H1 (cell line): ENCODE measurements at regions not wholly inside any gene's neighbourhood (a gene's known extent, or its start where the extent isn't known, plus 50 kb on each side); places are given as distances from the start of the nearest gene placed in this dataset.

Experiments used
- CTCF ChIA-PET: fragments of 300-600 bp; sonication (Branson Sonifier 250); formaldehyde crosslinking; loops from one replicate; lab custom pipeline; 2021; ENCODE audit not compliant: partially characterized antibody; lab: Charles Lee
- POLR2A ChIA-PET: fragments of 300-600 bp; sonication (Branson Sonifier 250); formaldehyde crosslinking; loops from one replicate; lab custom pipeline; 2021; ENCODE audit warnings: inconsistent platforms; ENCODE audit not compliant: partially characterized antibody; lab: Charles Lee
- DNase-seq, 2 experiments: peaks; one replicate each; pipeline versions ENCODE4 v3.0.0 to v3.0.0-alpha.2; 2010 to 2022; ENCODE audit warnings: low spot score in 2 of 2, low read depth in 1 of 2, mixed read lengths in 1 of 2
- FAIRE-seq: peaks from 2 replicates; lab custom pipeline; 2011; peaks lifted over from hg19 to GRCh38; lab: Jason Lieb, UNC
- H2AFZ ChIP-seq: 2 replicates; pipeline ENCODE4 v1.8.1; 2012; ENCODE audit warnings: low read length, inconsistent platforms
- H2AK5ac ChIP-seq: 2 replicates; pipeline ENCODE4 v1.6.1; 2013; ENCODE audit warnings: low read depth, low read length
- H2BK120ac ChIP-seq: replicated peaks from 2 replicates; pipeline ENCODE3; 2013; ENCODE audit warnings: low read depth, low read length, inconsistent platforms
- H2BK12ac ChIP-seq: 2 replicates; pipeline ENCODE4 v1.6.1; 2013; ENCODE audit warnings: low read depth, low read length
- H2BK15ac ChIP-seq: 2 replicates; pipeline ENCODE4 v1.6.1; 2013; ENCODE audit warnings: low read length
- H2BK20ac ChIP-seq: 2 replicates; pipeline ENCODE4 v1.6.1; 2013; ENCODE audit warnings: low read length
- H2BK5ac ChIP-seq: 2 replicates; pipeline ENCODE4 v1.6.1; 2013; ENCODE audit warnings: low read depth, low read length
- H3K14ac ChIP-seq: 2 replicates; pipeline ENCODE4 v1.6.1; 2013; ENCODE audit warnings: inconsistent platforms; ENCODE audit not compliant: insufficient read length
- H3K18ac ChIP-seq: 2 replicates; pipeline ENCODE4 v1.6.1; 2013; ENCODE audit warnings: low read length; ENCODE audit errors: extremely low read depth
- H3K23ac ChIP-seq: 2 replicates; pipeline ENCODE4 v1.6.1; 2013; ENCODE audit warnings: inconsistent platforms; ENCODE audit not compliant: insufficient read length
- H3K23me2 ChIP-seq: 2 replicates; pipeline ENCODE4 v1.6.1; 2013; ENCODE audit warnings: low read depth, low read length
- H3K27ac ChIP-seq: 2 replicates; pipeline ENCODE4 v1.6.1; 2011; ENCODE audit warnings: low read depth, low read length, inconsistent platforms
- H3K27me3 ChIP-seq, 4 experiments: replicated peaks in 1 of 4; 1 replicate in 1 of 4; 2 replicates in 3 of 4; pipeline versions ENCODE4 v1.6.1 to v1.8.1; 2011 to 2013; ENCODE audit warnings: low read length in 3 of 4, mild to moderate bottlenecking in 3 of 4, inconsistent platforms in 2 of 4, mixed read lengths in 2 of 4, moderate library complexity in 1 of 4; ENCODE audit not compliant: control insufficient read depth in 3 of 4, insufficient read depth in 3 of 4; ENCODE audit errors: extremely low read depth in 1 of 4
- H3K36me3 ChIP-seq, 4 experiments: 2 replicates each; pipeline versions ENCODE4 v1.6.1 to v1.8.1; 2011 to 2013; ENCODE audit warnings: mild to moderate bottlenecking in 4 of 4, low read length in 3 of 4, moderate library complexity in 2 of 4, control low read depth in 1 of 4, inconsistent platforms in 1 of 4; ENCODE audit not compliant: insufficient read depth in 4 of 4, control insufficient read depth in 2 of 4
- H3K4ac ChIP-seq: replicated peaks from 2 replicates; pipeline ENCODE3; 2013; ENCODE audit warnings: low read length, low read depth, mixed read lengths, inconsistent platforms; ENCODE audit not compliant: insufficient read length
- H3K4me1 ChIP-seq, 4 experiments: replicated peaks in 1 of 4; 1 replicate in 1 of 4; 2 replicates in 3 of 4; pipeline versions ENCODE4 v1.6.1 to v1.8.1; 2011 to 2013; ENCODE audit warnings: low read length in 3 of 4, inconsistent platforms in 2 of 4, mixed read lengths in 1 of 4; ENCODE audit not compliant: insufficient read depth in 4 of 4, control insufficient read depth in 3 of 4
- H3K4me2 ChIP-seq, 2 experiments: 2 replicates each; pipeline versions ENCODE4 v1.6.1 to v1.8.1; 2011 to 2013; ENCODE audit warnings: low read depth in 2 of 2, low read length in 2 of 2, control low read depth in 1 of 2, inconsistent platforms in 1 of 2, mild to moderate bottlenecking in 1 of 2; ENCODE audit not compliant: insufficient read depth in 1 of 2
- H3K4me3 ChIP-seq, 4 experiments: fragments of 200-600, 300-600 bp in 1 of 4; sonication (generic), shearing (Covaris generic), sonication (Bioruptor Twin) in 1 of 4; 2 replicates each; pipeline versions ENCODE4 v1.5.1 to v1.8.1; 2011 to 2016; ENCODE audit warnings: low read length in 4 of 4, low read depth in 3 of 4, control low read depth in 2 of 4, inconsistent platforms in 2 of 4, mild to moderate bottlenecking in 2 of 4, mixed read lengths in 1 of 4, moderate library complexity in 1 of 4; ENCODE audit not compliant: insufficient read depth in 2 of 4; ENCODE audit errors: extremely low read depth in 1 of 4
- H3K56ac ChIP-seq: replicated peaks from 2 replicates; pipeline ENCODE3; 2013; ENCODE audit warnings: low read depth, mild to moderate bottlenecking, mixed read lengths, low read length, inconsistent platforms; ENCODE audit not compliant: insufficient read length
- H3K79me1 ChIP-seq: 2 replicates; pipeline ENCODE4 v1.6.1; 2013; ENCODE audit warnings: low read depth, low read length, control low read depth
- H3K79me2 ChIP-seq, 2 experiments: 2 replicates each; pipeline versions ENCODE4 v1.6.1 to v1.8.1; 2012 to 2013; ENCODE audit warnings: low read length in 2 of 2, mild to moderate bottlenecking in 2 of 2, inconsistent platforms in 1 of 2; ENCODE audit not compliant: insufficient read depth in 2 of 2, control insufficient read depth in 1 of 2
- H3K9ac ChIP-seq, 4 experiments: replicated peaks in 1 of 4; 1 replicate in 1 of 4; 2 replicates in 3 of 4; pipeline versions ENCODE4 v1.6.1 to v1.8.1; 2011 to 2013; ENCODE audit warnings: low read depth in 3 of 4, low read length in 3 of 4, control low read depth in 2 of 4, mild to moderate bottlenecking in 2 of 4, moderate library complexity in 2 of 4, inconsistent platforms in 1 of 4; ENCODE audit errors: extremely low read depth in 1 of 4
- H3K9me3 ChIP-seq, 2 experiments: 2 replicates each; pipeline versions ENCODE4 v1.6.1 to v1.8.1; 2012 to 2013; ENCODE audit warnings: mild to moderate bottlenecking in 2 of 2, moderate library complexity in 2 of 2, control low read depth in 1 of 2, inconsistent platforms in 1 of 2, low read depth in 1 of 2, low read length in 1 of 2, mixed read lengths in 1 of 2; ENCODE audit not compliant: insufficient read depth in 2 of 2
- H4K20me1 ChIP-seq, 2 experiments: replicated peaks in 1 of 2; 2 replicates each; pipeline versions ENCODE3 to v1.8.1; 2011 to 2013; ENCODE audit warnings: inconsistent platforms in 2 of 2, low read length in 2 of 2, mild to moderate bottlenecking in 1 of 2; ENCODE audit not compliant: insufficient read depth in 2 of 2, control insufficient read depth in 1 of 2
- H4K5ac ChIP-seq: 2 replicates; pipeline ENCODE4 v1.6.1; 2013; ENCODE audit warnings: low read length, low read depth, mixed read lengths, inconsistent platforms; ENCODE audit not compliant: insufficient read length
- H4K8ac ChIP-seq: 2 replicates; pipeline ENCODE4 v1.8.0; 2013; ENCODE audit warnings: mild to moderate bottlenecking, moderate library complexity, low read length, inconsistent platforms; ENCODE audit not compliant: insufficient read depth; ENCODE audit errors: extremely low read depth
- H4K91ac ChIP-seq: replicated peaks from 2 replicates; pipeline ENCODE3; 2013; ENCODE audit warnings: low read length, mixed read lengths, inconsistent platforms; ENCODE audit not compliant: insufficient read length
- GABPA ChIP-seq: IDR thresholded peaks from 2 replicates; pipeline ENCODE4 v1.6.1; 2011; ENCODE audit warnings: mild to moderate bottlenecking, low read length, moderate library complexity, borderline replicate concordance; ENCODE audit not compliant: insufficient read depth
- KDM4A ChIP-seq: IDR thresholded peaks from one replicate; pipeline ENCODE4 v1.7.1; 2012; ENCODE audit warnings: low read depth, mild to moderate bottlenecking, moderate library complexity, low read length, inconsistent platforms; ENCODE audit not compliant: severe bottlenecking
- MAFK ChIP-seq: IDR thresholded peaks from 2 replicates; pipeline ENCODE4 v1.6.1; 2012; ENCODE audit warnings: low read depth, mild to moderate bottlenecking, improper control_type of control experiment, low read length
- SIRT6 ChIP-seq: IDR thresholded peaks from one replicate; pipeline ENCODE4 v1.7.1; 2012; ENCODE audit warnings: low read length, inconsistent platforms
- SRF ChIP-seq: IDR thresholded peaks from 2 replicates; pipeline ENCODE4 v1.6.1; 2011; ENCODE audit warnings: mild to moderate bottlenecking, low read depth, low read length, moderate library complexity
- ZNF274 ChIP-seq: IDR thresholded peaks from 2 replicates; pipeline ENCODE4 v1.7.0; 2012; ENCODE audit warnings: low read length, borderline replicate concordance; ENCODE audit errors: extremely low read depth
- WGBS, 2 experiments: shearing (Covaris generic) in 1 of 2; methylation state at CpG; one replicate each; pipeline versions ENCODE4 v1.1.6 to v1.1.7; 2013 to 2015; ENCODE audit warnings: low lambda C conversion rate in 2 of 2, mixed read lengths in 2 of 2, inconsistent platforms in 1 of 2, low coverage in 1 of 2, missing lambda C conversion rate in 1 of 2; ENCODE audit not compliant: insufficient replicate concordance in 2 of 2, insufficient coverage in 1 of 2, insufficient read length in 1 of 2; ENCODE audit errors: extremely low coverage in 1 of 2, missing lambda C conversion rate in 1 of 2; 5-methylcytosine and 5-hydroxymethylcytosine counted together
- TF ChIP-seq, protein P1 (sequence below): IDR thresholded peaks from 2 replicates; pipeline ENCODE4 v1.6.1; 2012; ENCODE audit warnings: inconsistent platforms

DNA sequence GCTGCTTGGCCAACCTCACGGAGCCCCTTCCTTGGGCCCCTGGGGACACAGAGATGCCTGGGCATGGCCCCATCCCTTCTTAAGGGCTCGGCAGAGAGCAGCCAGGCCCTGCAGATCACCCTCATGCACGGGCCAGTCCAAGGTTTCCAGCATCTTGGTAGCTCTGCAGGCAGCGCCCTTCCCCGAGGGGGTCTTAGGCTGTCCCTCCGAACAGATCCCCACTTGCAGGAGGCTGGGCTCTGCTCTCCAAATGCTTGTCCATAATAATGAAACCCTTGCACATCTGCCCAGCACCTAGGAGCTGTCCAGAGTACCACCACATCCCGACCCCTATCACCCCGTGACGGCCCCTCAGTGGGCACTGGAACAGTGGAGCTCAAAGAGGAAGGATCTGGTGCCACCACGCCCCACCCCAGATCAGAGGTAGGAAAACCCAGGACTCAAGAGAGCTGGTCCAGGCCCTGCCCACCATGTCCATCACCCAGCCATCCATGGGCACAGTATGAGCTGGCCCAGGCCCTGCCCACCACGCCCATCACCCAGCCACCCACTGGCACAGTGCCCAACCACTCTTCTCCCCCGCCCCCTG lies 92.5 kb upstream of the PRR5 start:
- no peak overlapping the region for H3K4me3 ChIP-seq
- H2BK120ac ChIP-seq: no peak overlapping the region
- no peaks in the 10 kb centered on the region for H3K27me3 ChIP-seq
- no peaks in the 10 kb centered on the region for H3K9me3 ChIP-seq
- no peak overlapping the region for H3K14ac ChIP-seq
- H2AK5ac ChIP-seq: no peak overlapping the region
- CTCF ChIA-PET: interaction anchor here (0.9 to 2.2 kb wide), 9 partner anchors 14 to 616 kb away, joined by 3 to 7 read pairs (median 4); no protein-coding TSS in a partner anchor
- H2BK15ac ChIP-seq: no peak overlapping the region
- H3K27ac ChIP-seq: no peak overlapping the region; the same call in 1 of the 2 replicates
- H2BK5ac ChIP-seq: no peak overlapping the region
- H3K4me2 ChIP-seq: no peak overlapping the region
- no peak overlapping the region; the same call in 1 of the 2 replicates for H3K18ac ChIP-seq
- no peak overlapping the region for H2BK12ac ChIP-seq
- H4K5ac ChIP-seq: no peak overlapping the region
- H3K79me1 ChIP-seq: no peaks in the 10 kb centered on the region
- H3K23ac ChIP-seq: no peak overlapping the region
- no peak overlapping the region for H2BK20ac ChIP-seq
- no peak overlapping the region for H3K56ac ChIP-seq
- peaks cover 0 to 9% (median 6%) of the 10 kb centered on the region in 4 experiments; a peak in 3 of 7 replicates for H3K4me1 ChIP-seq
- H3K9ac ChIP-seq: no peak overlapping the region
- FAIRE-seq (no peak), DNase-seq (no peak)
- H3K4ac ChIP-seq: no peak overlapping the region
- no peaks in the 10 kb centered on the region for H3K36me3 ChIP-seq
- no peaks in the 10 kb centered on the region for H3K79me2 ChIP-seq
- H4K8ac ChIP-seq: no peak overlapping the region
- peak overlapping the region; percentile 26 for H4K91ac ChIP-seq
- no peak for TF ChIP-seq MAFK
- TF ChIP-seq SRF: no peak
- no peak for TF ChIP-seq GABPA
- no peak for TF ChIP-seq SIRT6
- TF ChIP-seq KDM4A: no peak
- TF ChIP-seq, protein P1, sequence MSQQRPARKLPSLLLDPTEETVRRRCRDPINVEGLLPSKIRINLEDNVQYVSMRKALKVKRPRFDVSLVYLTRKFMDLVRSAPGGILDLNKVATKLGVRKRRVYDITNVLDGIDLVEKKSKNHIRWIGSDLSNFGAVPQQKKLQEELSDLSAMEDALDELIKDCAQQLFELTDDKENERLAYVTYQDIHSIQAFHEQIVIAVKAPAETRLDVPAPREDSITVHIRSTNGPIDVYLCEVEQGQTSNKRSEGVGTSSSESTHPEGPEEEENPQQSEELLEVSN: 0 out of 2 replicates have a peak, but pooled peaks have one; percentile 3
- TF ChIP-seq ZNF274: no peak
- H4K20me1 ChIP-seq: peaks cover 0 to 3% of the 10 kb centered on the region in 2 experiments
- POLR2A ChIA-PET: no interaction called here
- peaks cover 3% of the 10 kb centered on the region; the same call in 1 of the 2 replicates for H3K23me2 ChIP-seq
- WGBS, 2 experiments: 89% methylated on average over 12 of the region's 12 CpGs; no CpG with 5 or more reads in 1 of the 2 experiments
- no peak overlapping the region for H2AFZ ChIP-seq
